ENCODE measurements at regions not wholly inside any gene's neighbourhood (a gene's known extent, or its start where the extent isn't known, plus 50 kb on each side); places are given as distances from the start of the nearest gene placed in this dataset.

GRCh38 chr13:76795701-76796695, 90.2 kb downstream of the KCTD12 start:
- DNase-seq (ENCODE audit: low read depth, low spot score) = no peak

- no peak for DNase-seq (ENCODE audit: low read depth, low spot score)
Measured at GRCh38 chr13:76792731-76793347, 93.4 kb downstream of the KCTD12 start.

GRCh38 chr13:76790980-76791819, 95.0 kb downstream of the KCTD12 start:
- DNase-seq (ENCODE audit: low read depth, low spot score) = peak; percentile 49

GRCh38 chr13:76790526-76790925, 95.7 kb downstream of the KCTD12 start:
- peak; percentile 29 for DNase-seq (ENCODE audit: low read depth, low spot score)

GRCh38 chr13:76783798-76784197, 102.4 kb downstream of the KCTD12 start:
- no peak for DNase-seq (ENCODE audit: low read depth, low spot score)

GRCh38 chr13:76778853-76779252, 107.4 kb downstream of the KCTD12 start:
- DNase-seq (ENCODE audit: low read depth, low spot score) = peak; percentile 33

GRCh38 chr13:76777096-76777495, 109.1 kb downstream of the KCTD12 start:
- DNase-seq (ENCODE audit: low read depth, low spot score) = no peak

- no peak for DNase-seq (ENCODE audit: low read depth, low spot score)
Measured at GRCh38 chr13:76775088-76775740, 111.0 kb downstream of the KCTD12 start.

GRCh38 chr13:76773448-76774094, 112.6 kb downstream of the KCTD12 start:
- no peak for DNase-seq (ENCODE audit: low read depth, low spot score)

- no peak for DNase-seq (ENCODE audit: low read depth, low spot score)
Measured at GRCh38 chr13:76772241-76772640, 114.0 kb downstream of the KCTD12 start.

- DNase-seq (ENCODE audit: low read depth, low spot score) = peak; percentile 78
Measured at GRCh38 chr13:76769271-76769791, 116.9 kb downstream of the KCTD12 start.

GRCh38 chr13:76768384-76768783, 117.8 kb downstream of the KCTD12 start:
- no peak for DNase-seq (ENCODE audit: low read depth, low spot score)

- DNase-seq (ENCODE audit: low read depth, low spot score) = no peak
Measured at GRCh38 chr13:76764916-76765315, 121.3 kb downstream of the KCTD12 start.

- DNase-seq (ENCODE audit: low read depth, low spot score) = no peak
Measured at GRCh38 chr13:76764429-76764828, 121.8 kb downstream of the KCTD12 start.

GRCh38 chr13:76762721-76763120, 123.5 kb downstream of the KCTD12 start:
- DNase-seq (ENCODE audit: low read depth, low spot score) = no peak

- DNase-seq (ENCODE audit: low read depth, low spot score) = peak; percentile 33
Measured at GRCh38 chr13:76759877-76760276, 126.3 kb downstream of the KCTD12 start.

GRCh38 chr13:76758738-76759137, 127.5 kb downstream of the KCTD12 start:
- DNase-seq (ENCODE audit: low read depth, low spot score) = no peak

GRCh38 chr13:76758257-76758656, 127.9 kb downstream of the KCTD12 start:
- no peak for DNase-seq (ENCODE audit: low read depth, low spot score)

GRCh38 chr13:76756451-76756850, 129.8 kb downstream of the KCTD12 start:
- DNase-seq (ENCODE audit: low read depth, low spot score) = no peak

- peak; percentile 49 for DNase-seq (ENCODE audit: low read depth, low spot score)
Measured at GRCh38 chr13:76754414-76754813, 131.8 kb downstream of the KCTD12 start.

- DNase-seq (ENCODE audit: low read depth, low spot score) = no peak
Measured at GRCh38 chr13:76751278-76751677, 134.9 kb downstream of the KCTD12 start.

Measured in astrocyte of the hippocampus (primary cell).